Body of pancreas (tissue), 4 donors: ENCODE measurements at regions not wholly inside any gene's neighbourhood (a gene's known extent, or its start where the extent isn't known, plus 50 kb on each side); places are given as distances from the start of the nearest gene placed in this dataset.

Experiments
- ATAC-seq: fragments of 150-250 bp; one replicate; pipeline ENCODE4 v1.9.1; 2016
- DNase-seq, 4 donors: peaks; one replicate each; pipeline ENCODE4 v3.0.0-alpha.2; 2019
- H3K27ac ChIP-seq, 4 donors: fragments of 200-600 bp; sonication (generic); 1 replicate in 3 of 4; 2 replicates in 1 of 4; pipeline versions ENCODE4 v1.5.1 to v1.6.1; 2016 to 2019; ENCODE audit warnings: mild to moderate bottlenecking in 1 of 4, mixed read lengths in 1 of 4, moderate library complexity in 1 of 4
- H3K27me3 ChIP-seq, 2 donors: fragments of 200-600 bp; sonication (generic); one replicate each; pipeline ENCODE4 v1.6.0; 2016; ENCODE audit warnings: mild to moderate bottlenecking in 1 of 2
- H3K36me3 ChIP-seq, 2 donors: fragments of 200-600 bp; sonication (generic); replicated peaks in 1 of 2; 2 replicates each; pipeline ENCODE4 v1.5.1; 2016; ENCODE audit warnings: low read depth in 2 of 2; ENCODE audit not compliant: insufficient read depth in 1 of 2
- H3K4me1 ChIP-seq: fragments of 200-600 bp; sonication (generic); one replicate; pipeline ENCODE4 v1.6.0; 2016
- H3K4me3 ChIP-seq, 2 donors: fragments of 200-600 bp; sonication (generic); 1 replicate in 1 of 2; 2 replicates in 1 of 2; pipeline ENCODE4 v1.5.1; 2016 to 2019
- H3K9me3 ChIP-seq, 3 donors: fragments of 200-600 bp; sonication (generic); 1 replicate in 2 of 3; 2 replicates in 1 of 3; pipeline ENCODE4 v1.5.1; 2016
- CTCF ChIP-seq, 7 experiments: fragments of 450-650 bp in 4 of 7; fragments of 200-600 bp in 3 of 7; sonication (generic) in 3 of 7; IDR thresholded peaks; one replicate each; pipeline ENCODE4 v1.5.1; 2016 to 2019; ENCODE audit warnings: antibody characterized with exemption in 7 of 7
- POLR2A ChIP-seq, 3 donors: fragments of 450-650 bp; IDR thresholded peaks; one replicate each; pipeline ENCODE4 v1.6.1; 2016; ENCODE audit warnings: antibody characterized with exemption in 3 of 3, mild to moderate bottlenecking in 2 of 3
- WGBS, 2 donors: methylation state at CpG; one replicate each; pipeline ENCODE4 v1.1.5; 2017; 5-methylcytosine and 5-hydroxymethylcytosine counted together
- intact Hi-C: fragments of 100-400 bp; cut with DNase I; formaldehyde crosslinking; loops from one replicate; pipeline ENCODE4 v1.15.1; 2023

- ATAC-seq (no peak), DNase-seq (no peak)
- no peaks in the 10 kb centered on the region for H3K9me3 ChIP-seq
- no peaks in the 10 kb centered on the region for H3K36me3 ChIP-seq
- H3K4me3 ChIP-seq, result no peak overlapping the region
- no peaks in the 10 kb centered on the region for H3K27me3 ChIP-seq
- H3K27ac ChIP-seq, result no peak overlapping the region
- intact Hi-C loops, result no loop called here
- TF ChIP-seq POLR2A (IDR thresholded peaks at IDR 0.05) (no peak), CTCF (IDR thresholded peaks at IDR 0.05) (no peak)
- 78 to 87% methylated on average over 7 of the region's 7 CpGs for WGBS, 2 donors
- peaks cover 10% of the 10 kb centered on the region for H3K4me1 ChIP-seq
Measured at GRCh38 chr2:16072638-16073290, 132.4 kb downstream of the MYCN start.

GRCh38 chr2:16071865-16072637 is 131.7 kb downstream of the MYCN start:
- no peak overlapping the region for H3K4me3 ChIP-seq
- H3K27ac ChIP-seq, result no peak overlapping the region
- TF ChIP-seq POLR2A (IDR thresholded peaks at IDR 0.05), result no peak
- TF ChIP-seq CTCF (IDR thresholded peaks at IDR 0.05), result no peak
- WGBS, 2 donors, result 90 to 92% methylated on average over 13 of the region's 13 CpGs
- intact Hi-C loops, result no loop called here
- H3K27me3 ChIP-seq, result no peaks in the 10 kb centered on the region
- H3K36me3 ChIP-seq, result no peaks in the 10 kb centered on the region
- peaks cover 10% of the 10 kb centered on the region for H3K4me1 ChIP-seq
- H3K9me3 ChIP-seq, result no peaks in the 10 kb centered on the region
- ATAC-seq, result no peak
- DNase-seq, result no peak

GRCh38 chr2:16071039-16071864 is 130.9 kb downstream of the MYCN start:
- H3K4me3 ChIP-seq, result no peak overlapping the region
- WGBS, 2 donors, result 94 to 95% methylated on average over 14 of the region's 14 CpGs
- intact Hi-C loops, result no loop called here
- no peaks in the 10 kb centered on the region for H3K36me3 ChIP-seq
- DNase-seq (no peak), ATAC-seq (no peak)
- H3K4me1 ChIP-seq, result peaks cover 10% of the 10 kb centered on the region
- H3K27ac ChIP-seq, result no peak overlapping the region
- no peaks in the 10 kb centered on the region for H3K27me3 ChIP-seq
- TF ChIP-seq POLR2A (IDR thresholded peaks at IDR 0.05) (no peak), CTCF (IDR thresholded peaks at IDR 0.05) (no peak)
- no peaks in the 10 kb centered on the region for H3K9me3 ChIP-seq

- peaks cover 10% of the 10 kb centered on the region for H3K4me1 ChIP-seq
- H3K27me3 ChIP-seq, result no peaks in the 10 kb centered on the region
- H3K36me3 ChIP-seq, result no peaks in the 10 kb centered on the region
- 71 to 86% methylated on average over 4 to 6 of the region's 6 CpGs for WGBS, 2 donors
- no peak for DNase-seq
- no peak for ATAC-seq
- no peak for TF ChIP-seq CTCF (IDR thresholded peaks at IDR 0.05)
- no peak for TF ChIP-seq POLR2A (IDR thresholded peaks at IDR 0.05)
- H3K4me3 ChIP-seq, result no peak overlapping the region
- peak overlapping the region in 3 of 4 donors; percentile 30 to 64 (median 50) for H3K27ac ChIP-seq
- H3K9me3 ChIP-seq, result no peaks in the 10 kb centered on the region
- intact Hi-C loops, result no loop called here
Measured at GRCh38 chr2:16070648-16070971, 130.3 kb downstream of the MYCN start.
